ENCODE measurements at regions not wholly inside any gene's neighbourhood (a gene's known extent, or its start where the extent isn't known, plus 50 kb on each side); places are given as distances from the start of the nearest gene placed in this dataset.

- DNase-seq = no peak
Observed at GRCh38 chr1:232305050-232305449, 324.9 kb downstream of the SIPA1L2 start.

GRCh38 chr1:232303222-232303620 is 326.7 kb downstream of the SIPA1L2 start:
- DNase-seq = no peak

GRCh38 chr1:232302376-232303221 is 327.3 kb downstream of the SIPA1L2 start:
- DNase-seq = no peak

GRCh38 chr1:232301246-232301645 is 328.7 kb downstream of the SIPA1L2 start:
- no peak for DNase-seq

- peak; percentile 56 for DNase-seq
Observed at GRCh38 chr1:232300466-232300865, 329.5 kb downstream of the SIPA1L2 start.

- no peak for DNase-seq
Observed at GRCh38 chr1:232296461-232296860, 333.5 kb downstream of the SIPA1L2 start.

GRCh38 chr1:232293361-232293760 is 336.6 kb downstream of the SIPA1L2 start:
- no peak for DNase-seq

GRCh38 chr1:232292818-232293217 is 337.1 kb downstream of the SIPA1L2 start:
- DNase-seq = no peak

- DNase-seq = no peak
Observed at GRCh38 chr1:232292239-232292638, 337.7 kb downstream of the SIPA1L2 start.

- DNase-seq = no peak
Observed at GRCh38 chr1:232291681-232292080, 338.3 kb downstream of the SIPA1L2 start.

GRCh38 chr1:232291261-232291660 is 338.7 kb downstream of the SIPA1L2 start:
- no peak for DNase-seq

GRCh38 chr1:232290570-232290969 is 339.4 kb downstream of the SIPA1L2 start:
- no peak for DNase-seq

GRCh38 chr1:232287676-232288569 is 342.0 kb downstream of the SIPA1L2 start:
- no peak for DNase-seq

GRCh38 chr1:232285138-232285537 is 344.8 kb downstream of the SIPA1L2 start:
- DNase-seq = no peak

GRCh38 chr1:232283864-232284263 is 346.1 kb downstream of the SIPA1L2 start:
- DNase-seq = no peak

- no peak for DNase-seq
Observed at GRCh38 chr1:232282498-232282897, 347.4 kb downstream of the SIPA1L2 start.

GRCh38 chr1:232280910-232281309 is 349.0 kb downstream of the SIPA1L2 start:
- DNase-seq = no peak

GRCh38 chr1:232279909-232280400 is 350.0 kb downstream of the SIPA1L2 start:
- DNase-seq = no peak

- DNase-seq = no peak
Observed at GRCh38 chr1:232278925-232279324, 351.0 kb downstream of the SIPA1L2 start.

GRCh38 chr1:232276651-232277050 is 353.3 kb downstream of the SIPA1L2 start:
- DNase-seq = no peak

GRCh38 chr1:232274999-232275710 is 354.8 kb downstream of the SIPA1L2 start:
- DNase-seq = no peak

GRCh38 chr1:232274236-232274855 is 355.6 kb downstream of the SIPA1L2 start:
- DNase-seq = peak; percentile 17

Measured in fibroblast of skin of abdomen (primary cell).